Astrocyte of the cerebellum (primary cell): ENCODE measurements at regions not wholly inside any gene's neighbourhood (a gene's known extent, or its start where the extent isn't known, plus 50 kb on each side); places are given as distances from the start of the nearest gene placed in this dataset.

Experiments used
- DNase-seq: peaks from one replicate; pipeline ENCODE4 v3.0.0-alpha.2; 2011; ENCODE audit warnings: low read depth
- H3K4me3 ChIP-seq: 2 replicates; pipeline ENCODE4 v1.5.1; 2011; ENCODE audit warnings: mild to moderate bottlenecking, low read depth, low read length, moderate library complexity
- in situ Hi-C: cut with HindIII; loops from 2 replicates; pipeline ENCODE4 v1.10.0; 2017; ENCODE audit warnings: low sequenced_read_pairs
- TF ChIP-seq, protein P1 (sequence below): IDR thresholded peaks from 2 replicates; pipeline ENCODE4 v1.5.1; 2012; ENCODE audit warnings: low read length, low read depth, moderate library complexity, mild to moderate bottlenecking; ENCODE audit errors: missing control alignments

DNA sequence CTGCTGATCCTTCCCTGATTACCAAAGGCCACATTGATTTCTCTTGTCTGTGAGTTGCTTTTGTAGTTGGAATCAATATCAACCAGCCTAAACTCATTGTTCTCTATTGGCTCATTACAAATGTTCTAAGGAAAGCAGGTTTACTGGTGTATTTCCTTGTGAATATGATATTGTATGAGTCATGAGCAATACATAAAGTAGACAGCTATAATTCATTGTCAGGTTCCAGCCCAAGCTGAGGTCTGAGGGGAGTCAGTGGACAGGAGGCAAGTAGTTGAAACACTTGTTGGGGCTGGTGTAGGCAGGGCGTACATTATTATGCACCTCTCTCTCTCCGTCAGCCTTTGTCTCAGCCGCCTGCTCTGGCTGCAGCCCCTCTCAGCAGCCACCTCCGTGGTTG, 451.7 kb downstream of the IPMK start:
- DNase-seq = no peak
- TF ChIP-seq, protein P1, sequence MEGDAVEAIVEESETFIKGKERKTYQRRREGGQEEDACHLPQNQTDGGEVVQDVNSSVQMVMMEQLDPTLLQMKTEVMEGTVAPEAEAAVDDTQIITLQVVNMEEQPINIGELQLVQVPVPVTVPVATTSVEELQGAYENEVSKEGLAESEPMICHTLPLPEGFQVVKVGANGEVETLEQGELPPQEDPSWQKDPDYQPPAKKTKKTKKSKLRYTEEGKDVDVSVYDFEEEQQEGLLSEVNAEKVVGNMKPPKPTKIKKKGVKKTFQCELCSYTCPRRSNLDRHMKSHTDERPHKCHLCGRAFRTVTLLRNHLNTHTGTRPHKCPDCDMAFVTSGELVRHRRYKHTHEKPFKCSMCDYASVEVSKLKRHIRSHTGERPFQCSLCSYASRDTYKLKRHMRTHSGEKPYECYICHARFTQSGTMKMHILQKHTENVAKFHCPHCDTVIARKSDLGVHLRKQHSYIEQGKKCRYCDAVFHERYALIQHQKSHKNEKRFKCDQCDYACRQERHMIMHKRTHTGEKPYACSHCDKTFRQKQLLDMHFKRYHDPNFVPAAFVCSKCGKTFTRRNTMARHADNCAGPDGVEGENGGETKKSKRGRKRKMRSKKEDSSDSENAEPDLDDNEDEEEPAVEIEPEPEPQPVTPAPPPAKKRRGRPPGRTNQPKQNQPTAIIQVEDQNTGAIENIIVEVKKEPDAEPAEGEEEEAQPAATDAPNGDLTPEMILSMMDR = no peak
- no peak overlapping the region for H3K4me3 ChIP-seq
- in situ Hi-C loops = no loop called here

DNA sequence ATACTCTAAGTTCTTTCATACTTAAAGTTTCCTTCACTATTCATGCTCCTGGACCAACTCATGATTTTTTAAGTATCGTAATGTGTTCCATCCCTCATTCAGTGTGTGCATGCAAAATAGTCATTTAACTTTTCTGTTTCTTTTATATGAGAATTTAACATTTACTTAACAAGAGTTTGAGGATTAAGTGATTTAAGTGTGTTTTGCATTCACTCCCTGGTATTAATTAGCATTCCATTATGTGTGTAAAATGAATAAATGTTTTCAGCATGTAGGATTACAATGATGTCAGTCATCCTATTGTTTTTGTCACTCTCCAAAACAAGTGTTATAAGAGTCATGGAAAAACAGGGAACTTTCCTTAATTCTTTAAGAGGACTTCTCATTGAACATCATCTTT, 457.7 kb downstream of the IPMK start:
- TF ChIP-seq, protein P1 = no peak
- no peak overlapping the region for H3K4me3 ChIP-seq
- no peak for DNase-seq
- in situ Hi-C loops = no loop called here

GRCh38 chr10:57807906-57808305, 459.8 kb downstream of the IPMK start:
- in situ Hi-C loops = no loop called here
- H3K4me3 ChIP-seq = no peak overlapping the region
- TF ChIP-seq, protein P1 = no peak
- no peak for DNase-seq

DNA sequence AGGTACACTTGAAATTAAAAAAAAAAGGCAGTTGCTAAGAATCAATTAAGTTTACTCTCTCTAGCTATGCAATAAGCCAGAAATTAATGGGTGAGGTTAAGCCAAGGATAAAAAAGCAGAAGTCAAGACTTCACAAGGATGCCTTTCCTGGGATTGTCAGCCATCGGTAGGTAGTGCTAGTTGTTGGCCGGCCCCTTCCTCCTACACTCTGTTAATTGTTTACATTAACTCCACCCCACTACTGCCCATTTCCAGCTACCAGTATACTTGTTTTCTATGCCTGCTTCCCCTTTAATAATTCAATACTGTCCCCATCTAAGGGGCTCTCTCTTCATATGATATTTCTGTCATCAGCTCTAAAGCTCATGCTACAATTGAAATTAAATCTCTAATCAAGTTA, 461.0 kb downstream of the IPMK start:
- in situ Hi-C loops = no loop called here
- TF ChIP-seq, protein P1 = no peak
- DNase-seq = no peak
- H3K4me3 ChIP-seq = no peak overlapping the region

DNA sequence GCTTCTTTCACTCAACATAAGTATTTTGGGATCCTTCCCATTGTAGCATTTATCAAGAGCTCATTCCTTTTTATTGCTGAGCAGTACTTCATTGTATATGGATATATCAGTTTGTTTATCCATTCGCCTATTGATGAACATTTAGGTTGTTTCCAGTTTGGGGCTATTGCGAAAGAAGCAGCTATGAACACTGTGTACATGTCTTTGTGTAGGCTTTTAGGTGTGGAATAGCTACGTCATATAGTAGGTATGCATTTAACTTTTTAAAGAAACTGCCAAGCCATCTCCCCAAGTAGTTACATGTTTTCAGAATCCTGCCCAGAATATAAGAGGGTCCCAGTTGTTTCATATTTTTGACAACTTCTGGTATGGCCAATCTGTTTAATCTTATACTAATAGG, 468.1 kb downstream of the IPMK start:
- in situ Hi-C loops = no loop called here

GRCh38 chr10:57798830-57799229, 468.9 kb downstream of the IPMK start:
- DNase-seq = no peak
- in situ Hi-C loops = no loop called here
- H3K4me3 ChIP-seq = no peak overlapping the region
- TF ChIP-seq, protein P1 = no peak

More for the DNA sequence above, 468.1 kb downstream of the IPMK start:
- TF ChIP-seq, protein P1 = no peak
- no peak overlapping the region for H3K4me3 ChIP-seq
- DNase-seq = no peak

GRCh38 chr10:57791546-57791945, 476.1 kb downstream of the IPMK start:
- in situ Hi-C loops = no loop called here
- no peak overlapping the region for H3K4me3 ChIP-seq
- TF ChIP-seq, protein P1 = no peak
- DNase-seq = no peak
